GM19240 (cell line): ENCODE measurements at regions not wholly inside any gene's neighbourhood (a gene's known extent, or its start where the extent isn't known, plus 50 kb on each side); places are given as distances from the start of the nearest gene placed in this dataset.

ENCODE experiments used
- DNase-seq: peaks from one replicate; pipeline ENCODE4 v3.0.0; 2011; ENCODE audit warnings: low spot score; ENCODE audit not compliant: insufficient read length

- no peak for DNase-seq
Observed at GRCh38 chr21:43317959-43318358, 109.0 kb downstream of the SIK1 start.

GRCh38 chr21:43317254-43317748, 109.6 kb downstream of the SIK1 start:
- DNase-seq: no peak

GRCh38 chr21:43316156-43316845, 110.6 kb downstream of the SIK1 start:
- DNase-seq: no peak

- DNase-seq: no peak
Observed at GRCh38 chr21:43315244-43316137, 111.4 kb downstream of the SIK1 start.

- no peak for DNase-seq
Observed at GRCh38 chr21:43313939-43314405, 113.0 kb downstream of the SIK1 start.

- DNase-seq: no peak
Observed at GRCh38 chr21:43313221-43313938, 113.6 kb downstream of the SIK1 start.

- DNase-seq: no peak
Observed at GRCh38 chr21:43312751-43313169, 114.2 kb downstream of the SIK1 start.

GRCh38 chr21:43312011-43312410, 114.9 kb downstream of the SIK1 start:
- no peak for DNase-seq

GRCh38 chr21:43311301-43311817, 115.6 kb downstream of the SIK1 start:
- no peak for DNase-seq

- no peak for DNase-seq
Observed at GRCh38 chr21:43308815-43309283, 118.1 kb downstream of the SIK1 start.

- no peak for DNase-seq
Observed at GRCh38 chr21:43308101-43308814, 118.7 kb downstream of the SIK1 start.

GRCh38 chr21:43307677-43308070, 119.3 kb downstream of the SIK1 start:
- DNase-seq: no peak

- peak; percentile 42 for DNase-seq
Observed at GRCh38 chr21:43306911-43307676, 119.8 kb downstream of the SIK1 start.

- DNase-seq: no peak
Observed at GRCh38 chr21:43306391-43306790, 120.5 kb downstream of the SIK1 start.

- DNase-seq: no peak
Observed at GRCh38 chr21:43305811-43306311, 121.1 kb downstream of the SIK1 start.

- no peak for DNase-seq
Observed at GRCh38 chr21:43305336-43305665, 121.6 kb downstream of the SIK1 start.

GRCh38 chr21:43304621-43305335, 122.2 kb downstream of the SIK1 start:
- no peak for DNase-seq

GRCh38 chr21:43304206-43304605, 122.7 kb downstream of the SIK1 start:
- DNase-seq: no peak
